GM18519 (cell line): ENCODE measurements at regions not wholly inside any gene's neighbourhood (a gene's known extent, or its start where the extent isn't known, plus 50 kb on each side); places are given as distances from the start of the nearest gene placed in this dataset.
"Not testable (repeated sequence)": the region's sequence is repeated elsewhere in the genome, so short reads cannot be mapped to it uniquely, and the experiment has no call there.

Experiments
- ATAC-seq: cut with Tn5 transposase; IDR thresholded peaks from one replicate; pipeline ENCODE4 v1.9.1; 2021; ENCODE audit warnings: mild to moderate bottlenecking, moderate library complexity; ENCODE audit not compliant: unreplicated experiment, low FRiP score

- no peak for ATAC-seq
Observed at GRCh38 chr6:144418959-144419545, 133.9 kb downstream of the UTRN start.

- ATAC-seq, result no peak
Observed at GRCh38 chr6:144423167-144423566, 138.0 kb downstream of the UTRN start.

GRCh38 chr6:144429753-144430152, 144.6 kb downstream of the UTRN start:
- no peak for ATAC-seq

GRCh38 chr6:144433446-144433845, 148.3 kb downstream of the UTRN start:
- not testable (repeated sequence) for ATAC-seq

GRCh38 chr6:144434308-144434990, 149.3 kb downstream of the UTRN start:
- no peak for ATAC-seq

GRCh38 chr6:144435602-144436426, 150.7 kb downstream of the UTRN start:
- ATAC-seq, result no peak

- ATAC-seq, result no peak
Observed at GRCh38 chr6:144437105-144437504, 152.0 kb downstream of the UTRN start.

- no peak for ATAC-seq
Observed at GRCh38 chr6:144438103-144438502, 153.0 kb downstream of the UTRN start.

- ATAC-seq, result no peak
Observed at GRCh38 chr6:144439016-144439415, 153.9 kb downstream of the UTRN start.

- not testable (repeated sequence) for ATAC-seq
Observed at GRCh38 chr6:144441801-144442200, 156.7 kb downstream of the UTRN start.

GRCh38 chr6:144443157-144443556, 158.0 kb downstream of the UTRN start:
- ATAC-seq, result no peak

GRCh38 chr6:144447472-144447871, 162.3 kb downstream of the UTRN start:
- ATAC-seq, result no peak

- no peak for ATAC-seq
Observed at GRCh38 chr6:144449218-144449617, 164.1 kb downstream of the UTRN start.

- ATAC-seq, result no peak
Observed at GRCh38 chr6:144449911-144450597, 164.9 kb downstream of the UTRN start.

- ATAC-seq, result peak; percentile 89
Observed at GRCh38 chr6:144460327-144461095, 175.4 kb downstream of the UTRN start.

GRCh38 chr6:144462058-144462457, 176.9 kb downstream of the UTRN start:
- no peak for ATAC-seq

- ATAC-seq, result no peak
Observed at GRCh38 chr6:144466716-144467115, 181.6 kb downstream of the UTRN start.

GRCh38 chr6:144467172-144467762, 182.1 kb downstream of the UTRN start:
- ATAC-seq, result no peak

- no peak for ATAC-seq
Observed at GRCh38 chr6:144467921-144468320, 182.8 kb downstream of the UTRN start.

GRCh38 chr6:144468709-144469108, 183.6 kb downstream of the UTRN start:
- no peak for ATAC-seq
